COR-L47 (cell line): ENCODE measurements at regions not wholly inside any gene's neighbourhood (a gene's known extent, or its start where the extent isn't known, plus 50 kb on each side); places are given as distances from the start of the nearest gene placed in this dataset.

ENCODE experiments used
- DNase-seq: peaks from one replicate; lab custom pipeline; 2025; lab: John Stamatoyannopoulos, UW

- no peak for DNase-seq
Observed at GRCh38 chr2:156647377-156648010, 211.3 kb downstream of the GPD2 start.

- DNase-seq = no peak
Observed at GRCh38 chr2:156648522-156648921, 212.3 kb downstream of the GPD2 start.

GRCh38 chr2:156649596-156649995, 213.4 kb downstream of the GPD2 start:
- no peak for DNase-seq

GRCh38 chr2:156652691-156653090, 216.5 kb downstream of the GPD2 start:
- DNase-seq = no peak

- no peak for DNase-seq
Observed at GRCh38 chr2:156653675-156654074, 217.5 kb downstream of the GPD2 start.

- DNase-seq = no peak
Observed at GRCh38 chr2:156657809-156658208, 221.6 kb downstream of the GPD2 start.

GRCh38 chr2:156659694-156660093, 223.5 kb downstream of the GPD2 start:
- no peak for DNase-seq

GRCh38 chr2:156663757-156664409, 227.7 kb downstream of the GPD2 start:
- DNase-seq = no peak

GRCh38 chr2:156666130-156666785, 230.1 kb downstream of the GPD2 start:
- DNase-seq = no peak

GRCh38 chr2:156670104-156670503, 233.9 kb downstream of the GPD2 start:
- no peak for DNase-seq

- DNase-seq = no peak
Observed at GRCh38 chr2:156671706-156672361, 235.7 kb downstream of the GPD2 start.

GRCh38 chr2:156672556-156673332, 236.6 kb downstream of the GPD2 start:
- DNase-seq = no peak

GRCh38 chr2:156673333-156673615, 237.1 kb downstream of the GPD2 start:
- no peak for DNase-seq

- DNase-seq = no peak
Observed at GRCh38 chr2:156673981-156674380, 237.8 kb downstream of the GPD2 start.

GRCh38 chr2:156675896-156676295, 239.7 kb downstream of the GPD2 start:
- DNase-seq = no peak

- DNase-seq = no peak
Observed at GRCh38 chr2:156679820-156680219, 243.6 kb downstream of the GPD2 start.

- no peak for DNase-seq
Observed at GRCh38 chr2:156680266-156680665, 244.1 kb downstream of the GPD2 start.

GRCh38 chr2:156687126-156687525, 250.9 kb downstream of the GPD2 start:
- no peak for DNase-seq

GRCh38 chr2:156687715-156688114, 251.5 kb downstream of the GPD2 start:
- no peak for DNase-seq

GRCh38 chr2:156689939-156690338, 253.8 kb downstream of the GPD2 start:
- no peak for DNase-seq

- DNase-seq = no peak
Observed at GRCh38 chr2:156691014-156691413, 254.8 kb downstream of the GPD2 start.

GRCh38 chr2:156695020-156695419, 258.8 kb downstream of the GPD2 start:
- DNase-seq = no peak
